T follicular helper cell (primary cell): ENCODE measurements at regions not wholly inside any gene's neighbourhood (a gene's known extent, or its start where the extent isn't known, plus 50 kb on each side); places are given as distances from the start of the nearest gene placed in this dataset.
"Not testable (repeated sequence)": the region's sequence is repeated elsewhere in the genome, so short reads cannot be mapped to it uniquely, and the experiment has no call there.

Experiments
- DNase-seq: peaks from one replicate; pipeline ENCODE4 v3.0.0-alpha.2; 2020; ENCODE audit warnings: low read depth

DNA sequence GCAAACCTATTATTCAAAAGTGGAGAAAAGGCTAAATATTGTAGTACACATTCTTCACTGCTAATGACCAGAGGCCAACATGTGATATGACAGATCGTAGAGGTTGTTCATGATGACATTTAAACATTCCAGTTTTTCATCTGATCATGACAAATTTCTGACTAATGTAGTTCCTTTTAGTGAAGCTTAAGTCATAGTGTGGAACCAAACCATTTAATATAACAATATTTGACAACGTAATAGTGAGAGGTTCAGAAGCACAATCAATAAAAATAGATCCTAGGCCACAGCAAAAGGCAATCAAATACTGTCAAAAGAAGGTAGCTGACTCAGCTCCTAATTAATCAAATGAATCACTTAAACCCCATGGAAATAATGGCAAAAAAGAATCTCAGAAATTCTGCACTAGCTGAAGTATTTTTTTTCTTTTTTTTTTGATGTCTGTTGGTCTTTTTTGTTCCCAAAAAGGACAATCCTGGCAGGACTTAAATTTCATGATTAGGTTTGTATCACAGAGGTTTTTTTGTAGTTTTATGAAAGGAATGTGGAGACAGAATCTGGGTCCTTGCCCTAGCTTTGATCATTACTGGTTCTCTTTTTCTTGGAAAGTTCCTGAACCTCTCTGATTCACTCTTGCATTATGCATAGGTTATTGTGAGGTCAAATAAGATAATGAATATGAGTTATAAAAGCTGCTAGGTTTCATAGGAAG lies 795.0 kb downstream of the DTWD2 start:
- DNase-seq, result no peak

DNA sequence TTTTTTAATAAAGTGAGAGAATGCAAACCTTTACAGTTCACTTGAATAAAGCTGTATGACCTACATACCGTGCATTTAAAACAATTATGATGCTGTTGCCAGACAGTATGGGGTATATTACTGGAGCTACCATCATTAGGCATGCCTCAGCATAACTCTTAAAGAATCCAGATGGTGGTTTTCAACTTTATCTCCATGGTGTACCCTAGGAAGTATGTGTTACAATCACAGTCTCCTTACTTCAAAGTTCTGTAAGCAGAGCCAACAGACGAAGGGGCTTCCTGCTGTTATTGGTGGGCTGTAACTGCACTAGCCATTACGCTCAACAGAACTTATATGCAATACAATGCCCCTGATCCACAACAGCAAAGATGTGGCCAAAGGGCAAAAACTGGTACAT lies 803.3 kb downstream of the DTWD2 start:
- no peak for DNase-seq

DNA sequence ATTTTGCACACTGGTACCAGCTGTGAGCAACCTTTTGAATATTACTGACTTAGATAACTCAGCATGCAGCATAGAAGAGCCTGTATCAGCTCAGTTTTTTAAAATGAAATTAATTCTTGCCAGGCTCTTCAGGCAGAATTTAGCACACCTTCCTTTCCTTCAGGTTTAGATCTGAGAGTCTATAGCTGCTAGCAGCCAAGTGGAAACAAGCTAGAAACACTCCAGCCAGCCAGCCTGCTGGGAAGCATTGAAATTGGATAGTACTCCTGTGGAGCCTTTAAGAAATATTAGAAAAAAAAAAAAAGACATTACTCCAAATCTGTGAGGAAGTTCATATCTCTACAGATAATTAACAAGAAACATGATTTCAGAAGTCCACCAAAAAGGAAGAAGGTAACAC lies 812.2 kb downstream of the DTWD2 start:
- no peak for DNase-seq

DNA sequence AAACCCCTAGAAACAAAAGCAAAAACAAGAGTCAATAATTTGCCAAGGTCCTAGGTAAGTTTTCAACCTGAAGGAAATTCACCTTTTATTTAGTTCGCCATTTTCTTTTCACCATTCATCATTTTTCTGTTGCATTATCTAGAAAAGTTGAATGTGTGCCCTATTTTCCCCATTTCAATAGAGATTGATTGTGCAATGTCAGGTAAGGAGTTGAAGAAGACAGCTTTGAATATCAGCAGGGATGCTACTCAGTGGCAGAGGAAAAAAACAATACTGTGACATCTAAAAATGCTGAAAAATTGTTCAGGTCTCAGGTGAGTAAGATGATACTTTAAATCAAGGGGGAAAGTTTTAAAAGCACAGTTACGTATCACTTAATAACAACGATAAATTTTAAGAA lies 813.7 kb downstream of the DTWD2 start:
- no peak for DNase-seq

DNA sequence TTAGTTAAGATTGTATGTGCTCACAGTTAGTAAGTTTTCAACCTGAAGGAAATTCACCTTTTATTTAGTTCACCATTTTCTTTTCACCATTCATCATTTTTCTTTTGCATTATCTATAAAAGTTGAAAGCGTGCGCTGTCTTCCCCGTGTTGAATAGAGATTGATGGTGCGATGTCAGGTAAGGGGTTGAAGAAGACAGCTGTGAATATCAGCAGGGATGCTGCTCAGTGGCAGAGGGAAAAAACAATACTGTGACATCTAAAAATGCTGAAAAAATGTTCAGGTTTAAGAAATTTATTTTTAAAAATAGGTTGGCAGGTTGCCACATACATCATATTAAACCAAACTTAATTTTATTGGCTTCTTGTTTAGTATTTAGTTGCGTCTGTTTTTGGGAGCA lies 815.0 kb downstream of the DTWD2 start:
- DNase-seq, result no peak

DNA sequence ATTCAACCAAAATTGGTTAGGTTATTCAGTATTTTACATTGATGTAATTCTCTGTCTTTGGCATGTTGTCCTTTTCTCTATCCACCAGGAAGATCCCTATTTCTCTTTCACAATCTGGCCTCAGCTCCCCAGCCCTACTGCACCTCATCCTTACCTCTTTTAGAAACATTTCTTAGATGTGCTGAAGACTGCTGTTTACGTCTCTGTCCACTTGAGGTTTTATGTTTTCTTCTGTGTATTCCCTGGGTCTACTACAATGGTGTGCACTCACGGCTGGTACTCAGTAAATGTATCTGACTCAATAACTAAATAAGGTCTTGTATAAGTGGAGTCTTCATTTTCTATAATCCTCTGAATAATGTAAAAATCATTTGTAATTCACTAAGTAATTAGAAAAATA lies 822.7 kb downstream of the DTWD2 start:
- no peak for DNase-seq

DNA sequence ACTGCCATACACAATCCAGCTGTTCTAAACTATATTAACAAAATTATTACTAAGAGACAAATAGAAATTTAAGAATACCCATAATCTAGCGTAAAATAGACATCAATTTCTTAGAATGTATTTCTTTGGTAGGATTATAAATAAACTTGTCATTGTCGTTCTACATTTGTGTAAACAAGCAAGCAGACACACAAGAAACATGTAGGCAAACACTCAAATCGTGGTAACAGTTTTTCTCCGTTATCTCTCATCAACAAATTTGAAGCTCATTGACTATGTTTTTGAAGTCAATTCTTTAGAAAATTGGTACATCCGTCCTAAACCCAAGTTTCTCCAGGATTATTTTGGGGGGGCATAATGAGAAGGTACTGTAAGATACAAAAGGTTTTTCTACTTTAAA lies 832.2 kb downstream of the DTWD2 start:
- DNase-seq, result no peak

DNA sequence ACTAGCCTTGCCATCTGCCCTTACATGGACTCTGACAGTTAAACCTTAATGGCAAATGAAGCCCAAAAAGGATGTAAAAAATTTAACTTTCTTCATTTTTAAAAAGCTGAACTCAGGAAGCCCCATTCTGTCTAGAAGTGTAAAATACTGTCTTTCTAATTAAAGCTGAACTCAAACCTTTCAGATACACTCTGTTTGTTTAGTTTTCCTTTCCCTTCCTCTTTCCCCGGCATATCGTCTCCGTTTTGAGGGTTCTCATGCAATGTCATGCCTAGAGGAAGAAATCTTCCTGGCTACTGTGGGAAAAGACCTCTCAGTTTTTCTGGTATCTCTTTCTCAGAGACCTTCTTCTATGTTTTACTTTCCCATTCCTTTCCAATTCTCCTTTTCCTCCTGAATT lies 841.5 kb downstream of the DTWD2 start:
- no peak for DNase-seq

DNA sequence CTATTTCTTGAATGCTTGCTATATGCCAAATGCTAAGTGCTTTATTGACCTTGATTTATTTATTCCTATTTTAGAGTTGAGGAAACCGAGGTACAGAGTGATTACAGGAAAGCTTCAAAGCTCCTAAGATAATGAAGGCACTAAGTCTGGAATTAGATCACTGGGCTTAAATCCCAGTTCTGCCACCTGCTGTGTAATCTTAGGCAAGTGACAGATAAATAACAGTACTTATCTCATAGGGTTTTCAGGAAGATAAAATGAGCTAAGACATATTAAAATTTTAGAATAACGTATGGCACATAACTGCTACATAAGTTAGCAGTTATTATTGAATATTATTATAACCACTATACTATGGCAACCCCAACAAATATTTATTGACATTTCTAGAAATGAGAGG lies 843.8 kb downstream of the DTWD2 start:
- no peak for DNase-seq

DNA sequence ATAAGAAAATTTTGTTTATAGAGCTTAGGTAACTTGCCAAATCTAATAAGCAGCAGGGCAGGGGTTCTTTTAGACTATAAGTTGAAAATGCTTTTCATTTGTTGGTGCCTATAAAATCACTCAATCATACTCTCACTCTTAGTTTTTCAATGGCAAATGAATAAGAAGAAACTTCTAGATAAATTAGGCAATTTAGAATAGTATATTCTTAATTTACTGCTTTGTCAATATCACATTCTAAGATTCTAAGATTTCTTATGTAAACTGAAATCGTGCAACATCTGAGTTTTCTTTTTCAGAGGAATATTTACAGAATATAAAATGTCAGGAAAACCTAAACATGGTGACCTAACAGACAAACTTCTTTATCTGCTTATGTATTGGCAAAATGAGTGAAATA lies 849.0 kb downstream of the DTWD2 start:
- no peak for DNase-seq

DNA sequence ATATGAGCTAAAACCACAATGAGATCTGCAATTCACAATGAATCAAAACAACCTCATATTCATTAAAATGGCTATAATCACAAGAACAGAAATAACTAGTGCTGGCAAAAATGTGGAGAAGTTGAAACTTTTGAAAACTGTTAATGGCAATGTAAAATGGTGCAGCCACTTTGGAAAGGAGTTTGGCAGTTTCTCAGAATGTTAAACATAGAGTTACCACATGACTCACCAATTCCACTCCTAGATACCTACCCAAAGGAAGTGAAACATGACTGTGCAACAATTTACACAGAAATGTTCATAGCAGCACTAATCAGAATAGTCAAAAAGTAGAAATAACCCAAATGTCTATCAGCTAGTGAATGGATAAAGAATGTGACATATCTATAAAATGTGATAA lies 862.2 kb downstream of the DTWD2 start:
- DNase-seq, result no peak

DNA sequence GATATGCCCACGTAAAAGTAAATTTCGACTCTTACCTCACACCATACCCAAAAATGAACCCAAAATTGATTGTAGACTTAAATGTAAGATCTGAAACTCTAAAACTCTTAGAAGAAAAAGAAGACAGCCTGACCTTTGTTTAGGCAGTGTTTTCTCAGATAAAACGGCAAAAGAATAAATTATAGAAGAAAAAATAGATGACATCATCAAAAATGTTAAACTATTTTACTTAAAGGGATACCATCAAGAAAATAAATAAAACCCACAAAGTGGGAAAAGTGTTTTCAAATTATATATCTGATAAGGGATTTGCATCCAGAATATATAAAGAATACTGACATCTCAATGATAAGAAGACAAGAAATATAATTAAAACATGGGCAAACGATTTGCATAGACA lies 862.7 kb downstream of the DTWD2 start:
- DNase-seq, result no peak

DNA sequence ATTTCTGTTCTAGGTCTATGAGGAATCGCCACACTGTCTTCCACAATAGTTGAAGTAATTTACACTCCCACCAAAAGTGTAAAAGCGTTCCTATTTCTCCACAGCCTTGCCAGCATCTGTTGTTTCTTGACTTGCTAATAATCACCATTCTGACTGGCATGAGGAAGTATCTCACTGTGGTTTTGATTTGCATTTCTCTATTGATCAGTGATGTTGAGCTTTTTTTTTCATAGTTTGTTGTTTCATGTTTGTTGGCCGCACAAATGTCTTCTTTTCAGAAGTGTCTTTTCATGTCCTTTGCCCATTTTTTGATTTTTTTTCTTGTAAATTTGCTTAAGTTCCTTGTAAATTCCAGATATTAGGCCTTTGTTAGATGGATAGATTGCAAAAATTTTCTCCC lies 867.1 kb downstream of the DTWD2 start:
- DNase-seq, result no peak

DNA sequence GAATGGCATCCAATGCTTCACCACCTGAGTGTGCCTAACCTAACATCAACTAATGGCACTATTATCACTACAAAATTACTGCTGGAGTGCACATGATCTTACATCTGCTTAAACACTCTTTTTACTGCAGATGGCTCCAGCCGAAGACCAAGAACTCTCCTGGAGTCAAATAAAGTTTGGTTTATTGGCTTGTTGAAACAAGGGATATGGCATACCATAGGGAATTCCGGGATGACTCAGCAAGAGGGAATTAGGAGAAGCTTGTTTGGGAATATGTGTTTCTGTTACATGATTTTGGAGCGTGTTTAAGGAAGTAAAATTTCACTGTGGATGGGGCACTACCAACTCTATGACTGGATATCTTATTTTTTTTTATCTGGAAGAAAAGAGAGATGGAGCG lies 872.6 kb downstream of the DTWD2 start:
- no peak for DNase-seq

DNA sequence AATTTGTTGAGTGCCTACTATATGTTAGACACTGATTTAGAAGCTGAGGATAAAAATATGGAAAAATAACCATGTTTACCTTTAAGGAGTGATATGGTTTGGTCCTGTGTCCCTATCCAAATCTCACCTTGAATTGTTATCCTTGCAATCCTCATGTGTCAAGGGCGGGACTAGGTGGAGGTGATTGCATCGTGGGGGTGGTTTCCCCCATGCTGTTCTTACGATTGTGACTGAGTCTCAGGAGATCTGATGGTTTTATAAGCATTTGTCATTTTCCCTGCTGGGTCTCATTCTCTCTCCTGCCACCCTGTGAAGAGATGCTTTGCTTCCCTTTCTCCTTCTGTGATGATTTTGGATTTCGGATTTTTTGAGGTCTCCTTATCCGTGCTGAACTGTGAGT lies 876.4 kb downstream of the DTWD2 start:
- no peak for DNase-seq

DNA sequence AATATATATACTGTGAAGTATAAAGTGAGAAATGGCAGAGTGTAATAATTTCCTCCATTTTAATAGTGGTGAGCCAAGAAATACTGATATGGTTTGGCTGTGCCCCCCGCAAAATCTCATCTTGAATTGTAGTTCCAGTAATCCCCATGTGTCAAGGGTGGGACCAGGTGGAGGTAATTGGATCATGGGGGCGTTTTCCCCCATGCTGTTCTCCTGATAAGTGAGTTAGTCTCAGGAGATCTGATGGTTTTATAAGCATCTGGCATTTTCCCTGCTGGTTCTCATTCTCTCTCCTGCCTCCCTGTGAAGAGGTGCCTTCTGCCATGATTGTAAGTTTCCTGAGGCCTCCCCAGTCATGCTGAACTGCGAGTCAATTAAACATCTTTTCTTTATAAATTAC lies 881.1 kb downstream of the DTWD2 start:
- not testable (repeated sequence) for DNase-seq

DNA sequence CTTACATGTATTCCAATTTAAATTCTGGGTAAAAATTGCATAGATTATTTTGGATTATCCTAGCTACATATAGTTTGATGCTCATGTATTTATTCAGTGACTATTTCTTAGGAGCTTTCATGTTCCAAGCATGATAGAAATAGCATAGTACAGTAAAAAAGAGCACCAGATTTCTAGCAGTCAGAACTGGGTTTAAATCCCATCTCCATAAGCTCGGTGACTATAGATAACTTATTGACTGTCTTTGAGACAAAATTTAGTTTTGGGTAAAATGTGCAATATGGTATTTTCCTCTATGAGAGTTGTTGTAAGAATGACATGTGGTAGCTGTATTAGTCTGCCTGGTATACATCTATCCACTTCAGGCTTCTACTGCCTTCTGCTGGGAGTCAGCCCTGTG lies 889.6 kb downstream of the DTWD2 start:
- DNase-seq, result no peak

DNA sequence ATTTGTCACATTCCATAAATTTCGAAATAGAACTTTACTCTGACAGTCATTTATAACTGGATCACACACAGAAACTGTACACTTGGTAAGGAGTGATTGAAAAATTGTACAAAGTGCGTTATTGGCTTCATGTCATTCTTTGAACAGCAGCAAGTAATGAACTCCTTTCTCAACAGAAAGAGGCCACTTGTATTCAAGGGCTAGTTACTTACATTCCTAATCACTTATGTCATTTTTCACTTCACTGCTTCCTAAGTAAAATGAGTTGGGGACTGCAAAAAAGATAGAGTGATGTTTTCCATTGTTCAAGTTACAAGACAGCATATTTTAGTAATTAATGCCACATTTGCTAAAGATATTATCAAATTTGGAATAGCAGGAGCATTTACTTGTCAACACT lies 893.2 kb downstream of the DTWD2 start:
- no peak for DNase-seq

DNA sequence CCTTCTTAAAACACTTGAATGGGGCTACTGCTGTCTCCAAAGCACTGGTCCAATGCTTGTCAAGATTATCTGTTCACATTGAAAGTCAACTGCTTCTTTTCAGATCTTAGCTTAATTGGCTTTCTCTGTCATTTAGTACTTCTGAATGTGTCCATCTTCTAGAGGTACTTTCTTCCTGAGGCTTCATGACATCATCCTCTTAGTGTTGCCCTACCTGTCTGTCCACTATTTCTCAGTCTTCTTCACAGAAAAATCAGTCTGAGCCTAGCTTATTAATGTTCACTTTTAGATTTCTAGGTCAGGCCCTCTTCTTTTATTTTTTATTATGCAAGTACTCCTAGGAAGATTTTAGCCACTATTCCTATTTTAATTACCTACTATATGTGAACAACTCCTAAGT lies 899.9 kb downstream of the DTWD2 start:
- DNase-seq, result no peak

DNA sequence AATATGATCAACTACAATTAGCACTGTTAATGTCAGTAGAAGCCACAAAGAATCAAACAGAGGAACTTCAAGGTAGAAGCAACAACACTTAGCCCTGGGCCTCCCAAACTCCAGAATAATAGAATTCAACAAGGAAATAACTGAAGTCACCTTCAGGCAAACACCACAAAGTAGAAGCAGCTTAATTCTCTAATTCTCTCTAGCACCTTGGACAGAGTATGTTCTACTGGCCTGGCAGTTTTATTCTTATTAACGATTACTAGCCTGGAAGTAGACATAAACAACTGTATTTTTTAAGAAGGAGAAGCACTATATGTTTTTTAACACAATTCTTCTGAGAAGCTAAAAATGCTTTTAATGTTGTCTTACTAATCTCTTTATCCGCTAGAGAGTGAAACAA lies 911.9 kb downstream of the DTWD2 start:
- DNase-seq, result no peak

DNA sequence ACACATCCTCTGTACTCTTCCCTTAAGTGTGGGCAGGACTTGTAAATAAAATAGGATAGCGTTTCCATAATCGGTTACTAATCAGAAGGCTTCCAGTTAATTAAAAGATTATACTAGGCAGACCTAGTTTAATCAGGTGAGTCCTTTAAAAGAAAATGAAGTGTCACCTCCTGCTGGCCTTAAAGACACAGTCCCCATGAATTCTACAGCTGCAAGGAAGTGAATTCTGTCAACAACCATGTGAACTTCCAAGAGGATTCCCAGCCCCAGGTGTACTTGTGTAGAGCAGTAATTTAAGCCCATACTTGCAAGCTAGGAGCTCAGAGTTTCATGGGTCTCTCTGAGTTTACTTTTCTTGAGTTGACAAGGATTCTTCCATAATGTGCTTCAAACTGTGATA lies 918.3 kb downstream of the DTWD2 start:
- no peak for DNase-seq

DNA sequence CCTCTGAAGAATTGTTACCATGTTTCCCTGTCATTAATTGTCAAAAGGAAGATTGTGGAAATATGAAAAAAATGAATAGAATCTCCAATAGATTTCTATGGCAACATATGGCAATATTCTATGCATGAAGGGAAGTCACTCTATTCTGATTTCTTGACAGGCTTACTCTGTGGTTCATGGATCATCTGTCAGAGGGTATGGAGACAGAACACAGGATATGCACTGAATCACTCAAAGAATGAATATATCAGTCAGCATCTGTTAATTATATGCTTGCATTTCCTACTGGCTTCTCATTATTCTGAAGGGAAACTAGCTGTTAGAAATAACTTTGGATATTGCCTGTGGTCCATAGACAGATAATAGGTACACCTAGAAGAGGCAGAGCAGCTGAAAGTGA lies 918.9 kb downstream of the DTWD2 start:
- no peak for DNase-seq

DNA sequence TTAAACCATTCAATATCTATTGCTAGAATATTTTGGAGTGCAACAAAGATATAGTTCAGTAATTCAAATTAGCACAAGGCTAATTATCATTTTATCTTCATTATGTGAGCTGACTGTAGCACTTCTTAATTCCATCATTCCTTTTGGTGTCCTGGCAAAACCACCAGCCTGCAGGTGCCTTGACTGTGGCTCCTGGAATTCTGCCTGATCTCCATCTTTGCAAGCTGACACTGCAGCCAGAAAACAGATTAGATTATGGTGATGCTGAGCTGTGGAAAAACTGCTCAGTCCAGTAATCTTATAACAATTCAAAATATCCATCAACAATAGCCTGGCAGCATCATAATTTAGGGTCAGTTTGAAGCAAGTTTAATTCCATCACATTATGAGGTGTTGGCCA lies 919.5 kb downstream of the DTWD2 start:
- DNase-seq, result no peak

DNA sequence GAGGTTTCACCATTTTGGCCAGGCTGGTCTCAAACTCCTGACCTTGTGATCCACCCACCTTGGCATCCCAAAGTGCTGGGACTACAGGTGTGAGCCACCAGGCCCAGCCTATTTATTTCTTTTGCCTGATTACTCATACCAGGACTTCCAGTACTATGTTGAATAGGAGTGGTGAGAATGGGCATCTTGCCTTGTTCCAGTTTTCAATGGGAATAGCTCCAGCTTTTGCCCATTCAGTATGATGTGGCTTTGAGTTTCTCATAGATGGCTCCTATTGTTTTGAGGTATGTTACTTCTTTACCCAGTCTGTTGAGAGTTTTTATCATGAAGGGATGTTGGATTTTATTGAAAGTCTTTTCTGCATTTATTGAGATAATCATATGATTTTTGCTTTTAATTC lies 924.5 kb downstream of the DTWD2 start:
- DNase-seq, result not testable (repeated sequence)

DNA sequence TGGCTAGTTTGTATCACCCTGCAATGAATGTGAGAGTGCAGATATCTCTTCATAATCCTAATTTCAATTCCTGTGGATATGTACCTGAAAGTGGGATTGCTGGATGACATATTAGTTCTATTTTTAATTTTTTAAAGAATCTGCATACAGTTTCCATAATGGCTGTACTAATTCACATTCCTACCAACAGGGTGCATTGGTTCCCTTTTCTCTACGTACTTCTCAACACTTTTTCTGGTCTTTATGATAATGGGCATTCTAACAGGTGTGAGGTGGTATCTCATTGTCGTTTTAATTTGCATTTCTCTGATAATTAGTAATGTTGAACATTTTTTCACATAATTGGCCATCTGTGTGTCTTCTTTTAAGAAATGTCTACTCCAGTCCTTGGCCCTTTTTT lies 927.5 kb downstream of the DTWD2 start:
- no peak for DNase-seq
